Right hindlimb (tissue), 1 donor: ENCODE measurements at regions not wholly inside any gene's neighbourhood (a gene's known extent, or its start where the extent isn't known, plus 50 kb on each side); places are given as distances from the start of the nearest gene placed in this dataset.
"Not testable (repeated sequence)": the region's sequence is repeated elsewhere in the genome, so short reads cannot be mapped to it uniquely, and the experiment has no call there.

Experiments
- DNase-seq: peaks from one replicate; pipeline ENCODE4 v3.0.0-alpha.2; 2018

- DNase-seq, result not testable (repeated sequence)
These were observed 201.2 kb upstream of the PCDH18 start for GRCh38 chr4:137733174-137734141.

DNA sequence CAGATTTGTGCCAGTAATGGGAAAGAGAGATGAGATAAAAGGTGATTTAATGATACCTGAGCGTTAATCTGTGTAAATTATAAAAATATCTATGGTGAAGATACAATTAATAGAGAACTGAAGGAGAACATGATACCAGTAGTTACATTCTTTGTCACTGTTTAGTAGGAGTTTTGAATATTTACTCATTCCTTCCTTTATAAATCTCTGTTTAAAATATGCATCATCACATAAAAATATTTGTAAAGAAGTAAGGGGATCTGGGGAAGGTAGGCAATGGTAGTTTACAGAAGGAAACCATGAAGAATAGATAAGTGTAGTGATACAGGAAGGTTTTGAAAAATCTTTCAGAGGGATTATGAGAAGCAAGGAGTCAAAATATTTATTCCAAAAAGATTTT is 190.6 kb upstream of the PCDH18 start:
- DNase-seq, result no peak

DNA sequence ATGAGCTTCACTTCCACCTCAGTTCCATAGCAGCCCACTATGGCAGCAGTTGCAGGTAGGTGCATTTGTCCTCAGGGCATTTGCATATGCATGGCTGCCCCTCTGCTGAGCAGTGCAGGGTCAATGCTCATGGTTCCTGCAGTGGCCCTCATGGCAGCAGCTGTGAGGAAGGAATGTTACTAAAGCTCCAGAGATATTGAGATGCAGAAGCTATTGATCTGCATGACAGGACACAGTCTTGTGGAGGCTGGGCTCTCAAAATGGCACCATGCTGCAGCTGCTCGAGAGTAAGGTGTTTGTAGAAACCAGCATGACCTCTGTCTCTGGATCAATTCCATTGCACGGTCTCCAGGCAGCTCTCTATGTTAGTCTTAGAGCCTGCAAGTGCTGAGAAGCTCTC is 179.2 kb upstream of the PCDH18 start:
- DNase-seq, result no peak

- DNase-seq, result no peak
These were observed 175.3 kb upstream of the PCDH18 start for GRCh38 chr4:137707626-137708025.

- no peak for DNase-seq
These were observed 174.9 kb upstream of the PCDH18 start for GRCh38 chr4:137707102-137707620.

DNA sequence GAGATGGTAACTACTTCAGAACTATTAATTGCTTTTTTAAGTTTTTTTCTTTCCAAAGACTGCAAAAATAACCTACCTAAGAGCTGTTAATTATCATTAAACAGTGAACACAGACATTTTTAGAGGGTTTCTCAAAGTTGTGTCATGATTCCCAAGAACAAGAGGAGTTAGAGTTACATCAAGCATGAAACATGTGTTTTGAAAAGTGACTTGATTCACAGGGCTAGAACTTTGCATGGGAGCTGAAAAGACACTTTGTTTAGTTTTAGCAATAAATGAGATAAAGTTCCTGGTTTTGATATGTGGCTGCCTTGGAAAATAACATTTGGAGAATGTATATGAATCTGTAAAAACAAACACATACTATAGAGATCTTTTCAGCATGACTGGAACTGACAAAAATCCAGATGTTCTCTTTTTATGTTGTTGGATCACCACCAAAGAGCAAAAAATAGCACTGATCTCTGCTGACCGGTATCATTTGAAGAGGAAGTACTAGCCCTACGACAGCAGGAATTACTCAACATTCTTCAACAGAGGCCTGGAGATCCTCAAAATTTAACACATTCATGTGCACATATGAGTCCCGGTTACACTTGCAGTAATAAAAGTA is 173.0 kb upstream of the PCDH18 start:
- DNase-seq, result no peak

GRCh38 chr4:137703195-137703594 is 170.9 kb upstream of the PCDH18 start:
- DNase-seq, result peak; percentile 27

DNA sequence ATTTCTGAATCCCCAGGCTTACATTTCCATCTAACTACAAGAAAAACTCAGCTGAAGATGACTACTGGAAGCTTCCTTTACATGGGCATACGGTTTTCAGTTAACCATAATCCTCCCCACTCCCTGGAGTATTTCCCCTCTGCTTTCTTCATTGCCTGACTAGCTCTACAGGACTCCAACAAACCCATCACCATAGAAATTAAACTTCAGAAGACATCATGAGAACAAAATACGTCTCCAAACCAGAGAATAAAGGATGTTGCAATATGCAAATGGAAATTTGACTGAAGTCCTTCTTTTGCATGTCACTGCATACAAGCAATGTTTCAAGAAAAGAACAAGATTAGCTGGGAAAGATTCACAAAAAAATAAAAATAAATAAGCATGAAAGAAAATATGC is 170.2 kb upstream of the PCDH18 start:
- DNase-seq, result no peak

DNA sequence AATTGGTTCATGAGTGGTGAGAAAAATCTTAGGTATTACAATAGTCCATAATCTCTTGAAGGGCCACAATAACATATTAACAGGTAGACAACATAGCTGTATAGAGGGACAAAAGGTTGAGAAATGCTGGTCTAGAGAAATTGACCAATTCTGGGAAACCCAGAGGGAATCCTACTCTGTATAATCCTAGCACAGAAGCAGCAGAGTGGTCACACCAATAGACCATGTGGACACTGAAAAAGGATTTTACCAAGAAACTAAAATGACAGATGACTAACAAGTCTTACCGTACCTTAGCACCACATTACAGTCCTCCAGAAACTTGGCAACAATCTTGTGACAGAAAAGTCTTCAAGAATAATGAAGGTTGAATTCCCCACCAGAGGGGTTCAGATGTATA is 169.1 kb upstream of the PCDH18 start:
- no peak for DNase-seq

DNA sequence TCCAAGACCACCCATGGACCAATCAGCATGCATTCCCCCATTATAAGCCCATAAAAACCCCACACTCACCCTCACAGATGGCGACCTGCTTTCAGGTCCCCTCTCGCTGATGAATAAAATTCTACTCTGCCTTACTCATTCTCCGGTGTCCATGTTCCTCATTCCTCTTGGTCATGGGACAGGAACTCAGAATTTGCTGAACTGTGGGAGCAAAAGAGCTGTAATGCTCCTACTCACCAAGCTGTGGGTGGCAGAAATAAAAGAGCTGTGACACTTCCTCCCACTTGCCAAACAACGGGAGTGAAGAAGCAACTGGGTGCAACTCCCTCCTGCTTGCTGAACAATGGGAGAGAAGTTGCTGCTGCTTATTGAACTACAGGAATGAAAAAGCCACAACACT is 168.5 kb upstream of the PCDH18 start:
- DNase-seq, result no peak

DNA sequence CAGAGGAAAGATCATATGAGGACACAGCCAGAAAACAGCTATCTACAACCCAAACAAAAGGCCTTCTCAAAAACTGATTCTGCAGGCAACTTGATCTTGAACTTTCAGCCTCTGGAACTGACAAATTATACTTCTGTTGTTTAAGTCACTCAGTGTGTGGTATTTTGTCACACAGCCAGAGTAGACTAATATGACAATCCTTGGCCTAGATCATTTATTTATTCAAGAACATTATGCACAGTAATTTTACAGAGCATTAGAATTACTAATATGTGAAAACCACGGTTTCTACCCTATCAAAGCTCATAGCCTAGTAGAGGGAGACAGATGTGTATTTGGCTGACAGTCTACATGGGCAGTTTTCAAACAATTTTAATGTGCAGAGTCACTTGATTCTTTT is 167.8 kb upstream of the PCDH18 start:
- no peak for DNase-seq

- no peak for DNase-seq
These were observed 161.8 kb upstream of the PCDH18 start for GRCh38 chr4:137694138-137694537.

GRCh38 chr4:137693641-137694040 is 161.3 kb upstream of the PCDH18 start:
- no peak for DNase-seq

DNA sequence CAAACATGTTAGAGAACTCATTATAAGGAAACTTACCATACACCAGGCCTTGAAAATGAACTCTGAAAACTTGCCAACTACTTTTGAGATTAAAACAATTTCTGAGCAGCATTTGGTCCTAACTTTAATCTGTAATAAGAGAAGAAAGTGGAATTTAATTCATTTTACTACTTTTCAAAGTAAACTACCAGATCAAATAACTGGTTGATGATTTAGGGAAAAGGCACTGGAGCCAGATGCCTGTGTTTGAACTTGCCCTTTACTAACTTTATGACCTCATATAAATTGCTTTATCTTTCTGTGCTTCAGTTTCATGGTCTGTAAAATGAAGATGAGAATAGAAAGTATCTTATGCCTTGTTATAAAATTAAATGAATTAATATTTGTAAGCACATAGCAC is 159.9 kb upstream of the PCDH18 start:
- no peak for DNase-seq

GRCh38 chr4:137688651-137689050 is 156.4 kb upstream of the PCDH18 start:
- no peak for DNase-seq

DNA sequence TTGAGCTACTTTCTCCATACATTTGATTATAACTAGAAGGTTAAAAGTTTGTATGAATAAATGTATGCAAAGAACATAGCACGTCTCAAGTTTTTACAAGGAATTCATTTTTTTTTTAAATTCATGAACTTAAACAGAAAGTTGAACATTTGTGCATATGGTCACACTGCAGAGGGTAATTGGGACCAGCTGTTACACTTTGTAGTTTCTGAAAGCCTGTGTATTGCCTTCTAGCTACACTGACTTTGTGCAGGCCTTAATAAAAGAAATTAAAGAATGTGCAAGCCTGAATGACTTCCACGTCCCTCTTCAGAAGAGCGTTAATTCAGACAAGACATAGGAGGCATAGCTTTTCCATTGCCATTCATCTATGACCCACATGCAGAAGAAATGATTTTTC is 153.1 kb upstream of the PCDH18 start:
- no peak for DNase-seq

DNA sequence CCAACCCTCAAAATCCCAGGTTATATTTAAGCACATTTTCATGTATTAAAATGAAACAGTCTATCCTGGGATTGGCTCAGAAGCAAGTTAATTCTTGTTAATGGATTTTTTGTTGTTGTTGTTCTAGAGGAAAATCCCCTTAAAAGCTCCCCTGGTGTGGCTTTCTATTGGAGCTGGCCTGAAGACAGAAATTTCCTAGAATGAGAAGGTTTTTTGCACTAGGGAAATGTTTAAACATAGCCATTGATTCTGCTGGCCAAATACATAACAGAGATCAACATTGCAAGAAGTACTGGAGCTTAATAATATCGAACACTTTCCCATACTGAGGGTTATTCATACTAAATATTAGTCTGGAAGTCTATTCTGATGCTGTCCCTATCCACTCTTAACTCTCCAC is 148.8 kb upstream of the PCDH18 start:
- DNase-seq, result no peak

DNA sequence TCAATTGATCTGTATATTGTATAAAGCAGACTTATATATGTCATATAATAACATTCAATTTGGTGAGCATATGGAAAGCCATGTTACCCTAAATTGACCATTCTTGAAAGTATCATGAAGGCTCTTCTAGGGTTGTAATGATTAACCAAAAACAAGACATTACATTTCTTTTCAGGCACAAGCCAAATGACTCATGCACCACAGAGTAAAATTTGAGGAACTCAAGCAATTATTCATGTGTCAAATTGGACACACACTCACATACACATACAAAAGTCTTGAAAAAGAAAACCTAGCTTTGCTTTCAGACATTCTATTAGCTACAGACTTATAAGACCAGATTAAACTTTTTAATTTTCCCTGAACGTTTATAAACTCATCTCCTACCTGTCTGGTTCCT is 146.5 kb upstream of the PCDH18 start:
- DNase-seq, result no peak

DNA sequence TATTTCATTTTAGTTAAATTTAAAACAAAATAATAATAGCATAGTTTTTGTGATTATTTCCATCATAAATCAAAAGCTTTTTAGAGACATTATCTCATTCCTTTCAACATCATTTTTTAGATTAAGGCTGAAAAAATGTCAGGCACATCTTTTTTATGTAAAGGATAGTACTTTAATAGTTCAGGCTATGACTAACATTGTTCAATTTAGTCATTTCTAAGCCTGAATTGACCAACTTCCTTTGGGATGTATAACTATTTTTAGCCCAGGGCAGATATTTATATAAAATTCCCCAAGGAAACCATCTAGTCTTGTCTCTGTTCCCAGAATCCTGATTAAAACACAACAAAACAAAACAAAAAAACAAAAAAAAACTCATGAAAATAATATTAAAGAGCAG is 145.6 kb upstream of the PCDH18 start:
- no peak for DNase-seq

DNA sequence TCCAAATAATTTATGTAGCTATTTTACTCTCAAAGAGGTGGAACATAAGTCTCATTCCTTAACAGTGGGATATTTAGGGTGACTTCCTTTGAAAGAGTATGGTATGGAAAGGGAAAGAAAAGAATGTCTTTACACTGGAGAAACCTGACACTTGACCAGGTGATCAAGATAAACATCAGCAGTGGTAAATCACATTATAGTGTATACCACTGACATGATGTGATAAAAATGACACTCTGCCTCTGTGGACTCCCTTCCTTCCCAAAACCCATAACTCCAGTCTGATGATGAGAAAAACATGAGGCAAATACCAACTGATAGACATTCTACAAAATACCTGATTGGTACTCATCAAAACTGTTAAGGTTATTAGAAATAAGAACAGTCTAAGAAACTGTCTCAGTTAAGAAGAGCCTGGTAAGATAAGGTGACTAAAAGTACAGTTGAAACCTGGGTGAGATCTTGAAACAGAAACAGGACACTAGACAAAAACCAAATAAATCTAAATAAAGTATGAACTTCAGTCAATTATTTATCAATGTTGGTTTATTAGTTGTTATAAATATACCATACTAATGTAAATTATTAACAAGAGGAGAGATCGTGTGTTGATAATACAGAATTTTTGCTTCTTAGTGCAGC is 144.2 kb upstream of the PCDH18 start:
- no peak for DNase-seq

DNA sequence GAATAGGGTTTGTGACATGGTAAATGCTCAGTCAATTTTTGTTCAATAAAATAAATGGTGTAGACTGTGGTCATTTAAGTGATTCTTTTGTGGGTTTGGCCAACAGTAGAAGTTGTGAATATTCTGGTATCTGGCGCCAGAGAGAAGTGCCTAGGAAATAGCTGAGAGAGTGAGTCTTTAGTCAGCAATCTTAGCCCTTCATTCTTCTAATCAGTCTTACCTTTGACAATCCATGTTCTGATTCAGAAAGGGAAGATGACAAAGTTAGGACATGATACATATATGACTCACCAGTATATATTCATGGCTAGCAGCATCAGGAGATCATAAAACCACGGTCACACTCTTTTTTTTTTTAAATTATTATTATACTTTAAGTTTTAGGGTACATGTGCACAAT is 141.8 kb upstream of the PCDH18 start:
- no peak for DNase-seq

DNA sequence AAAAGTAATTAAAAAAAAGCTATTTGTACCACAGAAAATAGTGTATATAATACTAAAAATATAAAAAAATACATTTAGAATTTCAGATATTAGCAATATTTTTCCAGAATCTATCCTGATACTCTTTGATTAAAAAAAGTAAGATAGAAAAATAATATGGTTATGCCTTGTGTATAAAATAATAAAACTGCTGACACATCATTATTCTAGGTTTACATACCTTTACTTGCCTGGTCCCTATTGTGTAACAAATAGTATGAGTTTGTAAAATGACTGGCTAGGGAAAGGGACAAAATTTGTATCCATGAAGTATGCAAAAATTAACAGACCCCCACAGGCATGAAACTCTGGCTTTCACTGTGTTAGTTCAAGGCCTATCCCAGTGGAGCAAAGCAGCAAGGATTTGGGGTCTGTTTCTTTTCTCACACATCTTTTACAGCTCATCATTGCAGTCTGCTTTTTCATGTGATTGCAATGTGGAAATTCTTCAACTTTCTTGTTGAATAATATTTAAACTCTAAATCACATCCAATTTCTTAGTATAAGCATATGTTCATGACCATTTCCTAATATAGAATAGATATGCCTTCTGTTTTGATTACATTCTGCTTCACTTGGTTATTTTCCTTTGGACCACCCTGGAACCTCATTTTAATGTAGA is 136.7 kb upstream of the PCDH18 start:
- no peak for DNase-seq

DNA sequence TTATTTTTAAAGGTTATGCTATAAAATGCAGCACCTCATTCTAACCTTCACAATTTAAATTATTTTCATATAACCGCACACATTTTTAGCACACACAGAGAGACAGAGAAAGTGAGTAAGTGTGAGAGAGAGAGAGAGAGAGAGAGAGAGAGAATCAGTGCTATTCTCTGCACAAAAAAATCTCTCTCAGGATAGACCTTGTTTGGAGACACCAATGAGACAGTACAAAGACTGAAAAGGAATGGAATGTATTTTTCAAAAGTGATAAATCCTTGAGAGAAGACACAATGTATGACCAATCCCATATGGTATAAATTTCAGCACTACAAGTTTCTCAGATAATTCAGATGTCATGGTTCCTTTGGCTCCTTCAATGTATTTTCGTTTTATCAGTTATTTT is 132.1 kb upstream of the PCDH18 start:
- DNase-seq, result no peak
